ACC112 (cell line): ENCODE measurements at regions not wholly inside any gene's neighbourhood (a gene's known extent, or its start where the extent isn't known, plus 50 kb on each side); places are given as distances from the start of the nearest gene placed in this dataset.

Source experiments
- H2AFZ ChIP-seq: fragments of 200-600 bp; sonication (generic); one replicate; pipeline ENCODE4 v1.6.0; 2017; ENCODE audit warnings: antibody characterized with exemption, low read length; ENCODE audit not compliant: unreplicated experiment
- H3K27ac ChIP-seq: fragments of 200-600 bp; sonication (generic); 2 replicates; pipeline ENCODE4 v1.5.1; 2014; ENCODE audit warnings: low read depth, mild to moderate bottlenecking, antibody characterized with exemption, low read length, moderate library complexity
- H3K27me3 ChIP-seq: fragments of 200-600 bp; sonication (generic); 2 replicates; pipeline ENCODE4 v1.6.1; 2014; ENCODE audit warnings: mild to moderate bottlenecking, antibody characterized with exemption, low read length, moderate library complexity, mixed read lengths; ENCODE audit not compliant: insufficient read depth
- H3K36me3 ChIP-seq: fragments of 200-600 bp; sonication (generic); 2 replicates; pipeline ENCODE4 v1.6.1; 2016; ENCODE audit warnings: mild to moderate bottlenecking, antibody characterized with exemption, low read length, moderate library complexity, mixed read lengths; ENCODE audit not compliant: insufficient read depth
- H3K4me1 ChIP-seq: fragments of 200-600 bp; sonication (generic); one replicate; pipeline ENCODE4 v1.6.1; 2016; ENCODE audit warnings: low read length, mixed read lengths; ENCODE audit not compliant: insufficient read depth, unreplicated experiment, control insufficient read depth
- H3K4me3 ChIP-seq: fragments of 200-600 bp; sonication (generic); 2 replicates; pipeline ENCODE4 v1.5.1; 2014; ENCODE audit warnings: mild to moderate bottlenecking, low read depth, low read length
- H3K79me2 ChIP-seq: fragments of 200-600 bp; sonication (generic); one replicate; pipeline ENCODE4 v1.6.0; 2016; ENCODE audit warnings: low read length; ENCODE audit not compliant: control insufficient read depth, unreplicated experiment, insufficient read depth

DNA sequence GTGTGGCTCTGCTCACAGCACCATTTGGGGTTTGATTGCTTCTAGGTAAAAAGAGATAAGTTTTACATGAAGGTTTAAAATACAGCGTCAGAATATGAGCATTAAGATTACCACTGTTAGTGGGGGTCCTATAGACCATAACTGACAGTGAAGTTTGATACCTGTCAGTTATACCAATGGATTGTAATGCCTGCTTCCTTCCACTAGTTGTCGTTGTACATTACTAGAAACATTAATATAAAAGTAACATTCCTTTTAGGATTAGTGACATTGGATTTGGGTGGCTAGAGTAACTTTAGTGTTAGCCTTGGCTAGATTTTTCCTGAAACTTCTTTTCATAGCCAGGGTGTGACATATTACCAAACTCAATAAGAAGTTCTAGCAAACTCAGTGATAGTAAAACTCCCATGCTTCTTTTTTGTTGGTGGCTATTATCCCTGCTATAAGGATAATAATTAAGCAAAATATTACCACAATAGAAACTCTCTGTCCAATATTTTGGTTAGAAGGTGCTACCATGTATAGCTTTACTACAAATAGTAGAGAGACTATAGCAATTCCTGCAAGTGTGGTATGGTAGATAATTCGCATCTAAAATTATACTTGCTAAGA is 57.1 kb downstream of the FAM181B start:
- H3K27ac ChIP-seq: no peak overlapping the region
- no peak overlapping the region for H2AFZ ChIP-seq
- no peak overlapping the region for H3K4me3 ChIP-seq
- peaks cover 14% of the 10 kb centered on the region; the same call in 1 of the 2 replicates for H3K27me3 ChIP-seq
- H3K36me3 ChIP-seq: no peaks in the 10 kb centered on the region
- H3K79me2 ChIP-seq: no peaks in the 10 kb centered on the region
- H3K4me1 ChIP-seq: no peaks in the 10 kb centered on the region

- no peak overlapping the region for H3K27ac ChIP-seq
- no peaks in the 10 kb centered on the region for H3K36me3 ChIP-seq
- no peak overlapping the region for H3K4me3 ChIP-seq
Measured at GRCh38 chr11:82675838-82676237, 57.8 kb downstream of the FAM181B start.

GRCh38 chr11:82673631-82674030 is 60.0 kb downstream of the FAM181B start:
- Histone ChIP-seq H3K4me1 (no peaks in the 10 kb centered on the region), H3K27ac (no peak overlapping the region), H3K79me2 (no peaks in the 10 kb centered on the region), H3K4me3 (no peak overlapping the region), H3K36me3 (no peaks in the 10 kb centered on the region), H2AFZ (no peak overlapping the region), H3K27me3 (peaks cover 9% of the 10 kb centered on the region; the same call in 1 of the 2 replicates)

More at GRCh38 chr11:82675838-82676237, 57.8 kb downstream of the FAM181B start:
- Histone ChIP-seq H3K4me1 (no peaks in the 10 kb centered on the region), H3K79me2 (no peaks in the 10 kb centered on the region), H3K27me3 (peaks cover 14% of the 10 kb centered on the region; the same call in 1 of the 2 replicates), H2AFZ (no peak overlapping the region)

DNA sequence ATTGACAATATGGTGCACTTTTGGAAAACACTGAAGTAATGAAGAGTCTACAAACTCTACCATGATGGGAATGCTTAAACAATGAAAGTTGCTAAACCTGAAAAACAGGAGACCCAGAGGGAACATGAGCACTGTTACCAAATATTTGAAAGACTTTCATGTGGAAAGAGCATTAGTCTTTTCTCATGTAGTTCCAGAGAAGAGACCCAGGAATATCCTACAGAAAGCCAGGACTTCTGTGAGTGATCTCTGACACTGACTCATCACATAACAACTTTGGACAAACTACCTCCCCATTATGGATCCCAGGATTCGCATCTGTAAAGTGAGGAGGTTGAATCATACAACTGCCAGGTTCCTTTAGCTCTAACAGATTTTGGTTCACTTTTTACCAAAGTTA is 62.2 kb downstream of the FAM181B start:
- no peaks in the 10 kb centered on the region for H3K79me2 ChIP-seq
- H2AFZ ChIP-seq: no peak overlapping the region
- H3K36me3 ChIP-seq: no peaks in the 10 kb centered on the region
- H3K4me1 ChIP-seq: no peaks in the 10 kb centered on the region
- peaks cover 18% of the 10 kb centered on the region; the same call in 1 of the 2 replicates for H3K27me3 ChIP-seq
- no peak overlapping the region for H3K27ac ChIP-seq
- H3K4me3 ChIP-seq: no peak overlapping the region

DNA sequence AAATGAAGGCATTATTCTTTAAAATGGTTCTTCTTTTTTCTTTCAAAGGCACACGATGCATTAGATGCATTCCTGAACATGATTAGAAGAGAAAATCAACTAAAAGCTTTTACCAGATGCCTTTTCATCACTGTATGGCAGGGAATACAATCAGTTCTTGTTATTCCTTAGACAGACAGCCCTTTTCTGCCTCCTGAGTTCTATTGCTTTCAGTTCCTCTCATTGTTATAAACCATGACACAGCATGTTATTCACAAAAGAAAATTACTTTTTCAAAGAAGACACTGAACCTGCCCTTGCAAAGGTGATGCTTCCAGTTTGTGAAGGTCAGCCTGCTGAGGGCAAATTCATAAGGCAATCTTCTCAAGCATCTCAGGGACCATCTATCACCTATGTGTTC is 70.1 kb downstream of the FAM181B start:
- H3K27me3 ChIP-seq: peaks cover 14% of the 10 kb centered on the region; the same call in 1 of the 2 replicates
- H3K79me2 ChIP-seq: no peaks in the 10 kb centered on the region
- no peak overlapping the region for H2AFZ ChIP-seq
- H3K36me3 ChIP-seq: no peaks in the 10 kb centered on the region
- no peaks in the 10 kb centered on the region for H3K4me1 ChIP-seq
- no peak overlapping the region for H3K4me3 ChIP-seq
- no peak overlapping the region for H3K27ac ChIP-seq

DNA sequence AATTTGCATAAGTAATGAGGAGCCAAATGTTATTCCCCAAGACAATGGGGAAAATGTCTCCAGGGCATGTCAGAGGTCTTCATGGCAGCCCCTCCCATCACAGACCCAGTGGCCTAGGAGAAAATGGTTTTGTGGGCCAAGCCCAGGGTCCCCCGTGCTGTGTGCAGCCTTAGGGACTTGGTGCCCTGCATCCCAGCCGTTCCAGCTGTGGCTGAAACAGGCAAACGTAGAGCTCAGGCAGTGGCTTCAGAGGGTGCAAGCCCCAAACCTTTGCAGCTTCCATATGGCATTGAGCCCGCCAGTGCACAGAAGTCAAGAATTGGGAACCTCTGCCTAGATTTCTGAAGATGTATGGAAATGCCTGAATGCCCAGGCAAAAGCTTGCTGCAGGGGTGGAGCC is 79.9 kb downstream of the FAM181B start:
- Histone ChIP-seq H3K36me3 (no peaks in the 10 kb centered on the region), H3K4me1 (no peaks in the 10 kb centered on the region)

DNA sequence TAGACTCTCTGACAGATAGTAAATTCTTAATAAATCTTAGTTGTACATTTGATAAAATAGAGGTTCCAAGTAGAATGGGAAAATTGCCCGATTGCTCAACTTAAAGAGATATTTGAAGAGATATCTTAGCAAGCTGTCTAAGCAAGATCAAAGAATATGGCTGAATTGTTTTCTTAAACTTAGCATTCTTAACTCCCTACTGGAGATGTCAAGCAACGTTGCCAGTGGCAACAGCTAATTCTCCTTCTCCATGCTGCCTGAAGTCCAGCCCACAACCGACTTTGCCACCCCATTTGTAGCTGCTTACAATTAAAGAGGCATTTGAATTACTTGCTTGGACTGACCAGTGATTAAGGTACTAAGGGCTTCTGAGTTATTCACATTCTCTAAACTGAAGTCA is 94.4 kb downstream of the FAM181B start:
- H3K79me2 ChIP-seq: no peaks in the 10 kb centered on the region
- H3K4me1 ChIP-seq: no peaks in the 10 kb centered on the region
- H3K36me3 ChIP-seq: no peaks in the 10 kb centered on the region
- H2AFZ ChIP-seq: no peak overlapping the region
- no peak overlapping the region for H3K4me3 ChIP-seq
- H3K27ac ChIP-seq: no peak overlapping the region
- H3K27me3 ChIP-seq: peaks cover 6% of the 10 kb centered on the region; the same call in 1 of the 2 replicates

More for the DNA sequence above, 79.9 kb downstream of the FAM181B start:
- H3K79me2 ChIP-seq: no peaks in the 10 kb centered on the region
- no peak overlapping the region for H3K4me3 ChIP-seq
- no peaks in the 10 kb centered on the region for H3K27me3 ChIP-seq
- no peak overlapping the region for H3K27ac ChIP-seq
- no peak overlapping the region for H2AFZ ChIP-seq

GRCh38 chr11:82636615-82637014 is 97.0 kb downstream of the FAM181B start:
- Histone ChIP-seq H3K36me3 (no peaks in the 10 kb centered on the region), H3K4me1 (no peaks in the 10 kb centered on the region), H3K79me2 (no peaks in the 10 kb centered on the region), H3K27me3 (peaks cover 6% of the 10 kb centered on the region; the same call in 1 of the 2 replicates), H3K27ac (no peak overlapping the region), H3K4me3 (no peak overlapping the region), H2AFZ (no peak overlapping the region)

DNA sequence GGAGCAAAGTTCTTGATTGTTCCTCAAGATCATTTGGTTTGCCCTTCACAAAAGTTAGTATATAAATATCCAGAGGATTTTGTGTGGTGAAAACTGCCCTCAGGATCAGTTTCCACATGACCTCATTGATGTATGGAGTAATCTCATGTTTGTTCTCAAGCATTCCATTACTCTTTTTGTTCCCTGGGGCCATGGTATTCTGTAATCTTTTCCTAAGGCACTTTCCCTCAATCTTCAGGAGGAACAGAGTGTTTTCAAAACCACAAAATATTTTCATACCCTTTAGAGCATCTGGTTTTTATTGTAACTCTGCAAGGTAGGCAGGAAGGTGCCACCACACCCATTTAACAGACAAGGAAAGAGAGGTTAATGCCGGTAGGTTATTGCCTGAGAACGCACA is 99.6 kb downstream of the FAM181B start:
- H3K4me1 ChIP-seq: no peaks in the 10 kb centered on the region
- H3K27ac ChIP-seq: no peak overlapping the region
- no peak overlapping the region for H2AFZ ChIP-seq

DNA sequence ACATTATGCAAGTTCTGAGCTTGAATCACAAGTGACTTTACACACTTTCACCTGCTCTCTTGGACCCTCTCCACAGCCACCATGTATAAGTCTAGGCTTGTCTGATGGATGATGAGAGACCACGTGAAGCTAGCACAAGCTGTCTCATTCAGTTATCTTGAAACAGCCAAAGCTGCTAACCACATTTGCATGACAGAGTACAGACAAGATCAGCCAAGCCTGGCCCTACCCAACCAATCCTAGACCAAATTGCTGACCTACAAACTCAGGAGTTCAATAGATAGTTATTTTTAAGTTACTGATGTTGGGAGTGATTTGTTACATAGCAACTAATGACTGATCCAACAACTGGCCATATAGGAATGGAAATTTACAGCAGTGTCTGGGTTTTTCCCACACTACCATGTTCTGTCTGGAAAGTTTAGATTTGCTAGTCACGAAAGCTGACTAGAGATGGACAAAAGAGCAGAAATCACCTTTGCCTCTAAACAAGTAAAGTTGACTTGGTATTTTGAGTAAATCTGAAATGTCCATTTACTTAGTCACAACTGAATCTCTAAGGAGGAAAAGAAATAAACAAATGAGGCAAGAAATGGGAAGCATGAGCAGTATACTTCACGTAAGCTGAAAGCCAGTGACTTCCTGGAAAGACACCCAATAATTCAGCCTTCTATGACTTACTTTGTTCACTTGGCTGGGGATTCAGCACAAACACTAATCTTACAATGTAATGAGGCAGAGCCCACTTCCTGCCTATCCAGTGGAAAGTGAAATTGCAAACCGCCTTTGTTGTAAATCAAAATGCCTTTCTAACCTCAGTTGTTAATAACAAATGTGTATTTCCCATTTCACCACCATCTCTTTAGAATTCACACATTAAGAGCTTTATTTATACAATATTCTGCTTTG is 101.7 kb downstream of the FAM181B start:
- Histone ChIP-seq H3K27me3 (no peaks in the 10 kb centered on the region), H3K79me2 (no peaks in the 10 kb centered on the region), H3K27ac (no peak overlapping the region), H3K4me3 (no peak overlapping the region), H3K4me1 (no peaks in the 10 kb centered on the region), H2AFZ (no peak overlapping the region), H3K36me3 (no peaks in the 10 kb centered on the region)

More for the DNA sequence above, 99.6 kb downstream of the FAM181B start:
- Histone ChIP-seq H3K27me3 (peaks cover 3% of the 10 kb centered on the region; the same call in 1 of the 2 replicates), H3K36me3 (no peaks in the 10 kb centered on the region), H3K4me3 (no peak overlapping the region), H3K79me2 (no peaks in the 10 kb centered on the region)
